NCI-H1417 (cell line): ENCODE measurements at regions not wholly inside any gene's neighbourhood (a gene's known extent, or its start where the extent isn't known, plus 50 kb on each side); places are given as distances from the start of the nearest gene placed in this dataset.
"Not testable (repeated sequence)": the region's sequence is repeated elsewhere in the genome, so short reads cannot be mapped to it uniquely, and the experiment has no call there.

Experiments used
- DNase-seq, 3 experiments: peaks; one replicate each; lab custom pipeline; 2025; lab: John Stamatoyannopoulos, UW

DNA sequence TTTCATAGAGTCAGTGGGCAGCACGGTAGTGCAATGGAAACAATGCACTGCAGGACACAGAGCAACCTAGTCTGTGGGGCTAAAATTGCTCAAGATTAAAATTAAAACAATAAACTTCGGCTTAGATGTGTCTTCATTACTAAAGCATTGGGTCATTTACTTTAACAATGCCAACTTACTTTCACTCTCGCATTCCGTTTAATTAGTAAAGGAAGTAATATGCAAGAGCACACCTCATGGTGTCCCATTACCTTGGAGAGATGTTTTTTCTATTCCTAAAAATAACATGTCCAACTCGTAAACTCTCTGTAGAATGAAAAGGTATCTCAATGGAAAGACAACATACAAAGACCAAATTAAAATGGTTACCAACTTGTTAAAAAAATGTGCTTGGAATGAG lies 738.4 kb downstream of the PCDH17 start:
- no peak for DNase-seq

DNA sequence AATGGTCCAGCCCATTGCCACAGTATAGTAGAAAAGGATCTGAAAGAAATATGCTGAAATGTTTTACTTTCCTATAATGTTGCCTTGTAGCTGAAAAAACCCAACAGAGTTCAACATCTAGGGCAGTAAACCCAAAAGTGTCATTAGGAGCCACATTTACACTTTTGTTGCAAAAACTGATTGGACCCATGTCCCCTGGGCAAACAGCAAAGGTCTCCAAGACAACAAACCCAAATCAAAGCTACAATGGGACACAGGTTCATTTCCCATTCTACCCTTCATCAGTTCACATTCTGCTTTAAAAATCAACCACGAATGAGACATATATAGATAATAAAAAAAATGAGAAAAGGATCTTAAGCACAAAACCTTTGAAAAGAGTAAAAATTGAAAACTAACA lies 744.8 kb downstream of the PCDH17 start:
- DNase-seq, result no peak

DNA sequence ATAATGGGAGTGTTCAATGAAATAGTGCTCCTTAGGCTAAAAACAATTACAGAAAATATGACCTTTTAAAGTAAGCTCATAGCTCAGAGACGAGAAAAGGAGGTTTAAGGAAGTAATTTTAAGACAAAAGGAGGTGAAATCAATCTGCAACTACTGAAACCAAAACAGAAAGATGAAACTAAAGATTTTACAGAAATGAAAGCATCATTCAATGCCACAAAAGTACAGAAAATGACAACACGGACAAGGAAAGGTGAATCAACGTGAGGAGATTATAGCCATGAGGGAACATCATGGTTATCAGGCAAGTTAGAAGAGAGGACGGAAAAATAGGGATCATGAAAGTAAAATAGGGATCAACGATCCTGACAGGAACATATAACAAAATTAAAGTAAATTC lies 745.2 kb downstream of the PCDH17 start:
- no peak for DNase-seq

DNA sequence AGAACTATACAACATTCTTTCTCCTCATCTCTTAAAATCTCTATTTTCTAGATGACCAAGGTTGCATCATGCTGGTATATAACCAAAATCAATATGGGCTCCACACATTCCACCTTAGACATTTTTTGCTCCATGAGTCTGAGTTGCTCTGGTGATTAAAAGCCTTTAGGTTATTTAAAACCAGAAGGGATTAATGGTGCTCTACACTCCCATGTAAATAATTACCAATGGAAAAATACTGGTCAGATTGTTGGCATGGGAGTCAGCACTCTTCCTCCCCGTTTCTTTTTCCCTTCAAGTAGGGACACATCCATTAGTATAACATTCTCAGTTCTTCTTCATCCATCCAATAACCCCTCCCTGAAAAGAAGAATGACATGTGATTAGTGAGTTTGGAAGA lies 747.7 kb downstream of the PCDH17 start:
- no peak for DNase-seq

DNA sequence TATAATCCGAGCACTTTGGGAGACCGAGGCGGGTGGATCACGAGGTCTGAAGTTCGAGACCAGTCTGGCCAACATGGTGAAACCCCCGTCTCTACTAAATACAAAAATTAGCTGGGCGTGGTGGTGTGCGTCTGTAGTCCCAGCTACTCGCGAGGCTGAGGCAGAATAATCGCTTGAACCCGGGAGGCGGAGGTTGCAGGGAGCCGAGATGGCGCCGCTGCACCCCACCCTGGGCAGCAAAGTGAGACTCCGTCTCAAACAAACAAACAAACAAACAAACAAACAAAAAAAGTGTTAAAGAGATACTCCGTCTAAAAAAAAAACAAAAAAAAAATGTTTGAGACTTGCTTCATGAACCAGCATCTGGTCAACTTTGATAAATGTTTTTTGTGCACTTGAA lies 753.8 kb downstream of the PCDH17 start:
- not testable (repeated sequence) for DNase-seq

DNA sequence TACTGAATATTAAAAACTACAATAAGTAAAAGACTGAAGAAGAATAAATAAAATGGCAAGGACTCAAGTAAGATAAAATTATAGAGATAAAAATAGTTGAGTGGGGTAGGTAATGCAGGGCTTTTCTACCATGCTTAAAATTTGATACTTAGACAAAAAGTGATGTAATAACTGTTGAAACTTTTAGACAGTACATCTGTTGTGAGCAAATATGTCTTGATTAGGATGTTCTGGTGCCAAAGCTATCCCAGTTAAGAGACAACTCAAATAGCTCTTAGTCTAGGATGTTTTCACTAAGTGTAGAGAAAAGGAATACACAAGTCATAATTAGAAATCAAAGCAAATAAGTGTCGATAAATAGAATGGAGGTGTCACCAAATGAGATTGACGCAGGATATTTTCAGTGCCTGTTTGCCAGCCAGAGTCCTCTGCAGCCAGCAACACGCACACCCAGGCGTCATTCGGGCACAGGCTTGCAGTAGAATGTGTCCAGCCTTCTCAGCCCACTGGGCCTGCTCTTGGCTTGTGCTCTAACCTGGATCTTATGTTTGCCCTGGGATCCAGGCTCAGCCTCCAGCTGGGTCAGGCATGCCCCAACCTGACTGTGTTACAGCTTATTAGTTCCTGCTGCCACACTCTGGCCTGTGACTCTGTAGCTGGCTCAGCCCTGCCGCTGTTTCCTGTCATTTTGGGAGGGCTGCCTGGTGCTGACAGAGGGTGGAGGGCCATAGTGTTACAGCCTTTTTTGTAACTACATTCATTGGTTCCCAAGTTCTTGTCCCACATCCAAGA lies 766.2 kb downstream of the PCDH17 start:
- DNase-seq, result no peak

DNA sequence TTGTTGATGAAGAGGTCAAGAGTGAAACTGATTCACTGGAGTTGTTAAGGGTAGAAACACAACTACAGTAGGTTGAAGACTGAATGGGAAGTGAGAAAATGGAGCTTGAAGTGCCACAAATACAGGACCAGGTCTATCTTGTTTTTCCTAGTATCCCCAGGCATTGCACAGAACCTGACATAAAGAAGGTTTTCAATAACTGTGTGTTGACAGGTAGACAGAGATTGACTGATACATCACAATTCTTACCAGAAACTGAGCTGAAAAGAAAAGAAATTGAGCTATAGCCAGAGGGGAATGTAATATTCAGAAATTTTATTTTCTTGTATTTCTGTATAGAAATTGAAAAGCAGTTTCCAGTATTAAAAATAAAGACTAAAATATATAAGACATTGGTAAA lies 767.7 kb downstream of the PCDH17 start:
- no peak for DNase-seq

DNA sequence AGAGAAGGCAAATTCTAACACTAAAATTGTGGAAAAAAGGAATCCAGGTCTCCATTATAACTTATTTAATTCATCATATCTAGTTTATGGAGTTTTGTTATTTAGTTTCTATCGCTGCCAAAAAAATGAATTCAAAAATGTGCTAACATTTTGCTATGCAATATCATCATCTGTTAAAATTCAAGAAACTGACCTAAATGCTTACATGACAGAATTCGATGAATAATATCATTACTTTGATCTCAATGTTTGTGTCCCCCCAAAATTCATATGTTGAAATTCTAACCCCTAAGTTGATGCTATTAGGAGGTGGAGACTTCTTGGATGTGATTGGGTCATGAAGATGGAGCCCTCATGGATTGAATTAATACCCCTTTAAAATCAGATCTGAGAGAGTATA lies 775.0 kb downstream of the PCDH17 start:
- DNase-seq, result no peak

DNA sequence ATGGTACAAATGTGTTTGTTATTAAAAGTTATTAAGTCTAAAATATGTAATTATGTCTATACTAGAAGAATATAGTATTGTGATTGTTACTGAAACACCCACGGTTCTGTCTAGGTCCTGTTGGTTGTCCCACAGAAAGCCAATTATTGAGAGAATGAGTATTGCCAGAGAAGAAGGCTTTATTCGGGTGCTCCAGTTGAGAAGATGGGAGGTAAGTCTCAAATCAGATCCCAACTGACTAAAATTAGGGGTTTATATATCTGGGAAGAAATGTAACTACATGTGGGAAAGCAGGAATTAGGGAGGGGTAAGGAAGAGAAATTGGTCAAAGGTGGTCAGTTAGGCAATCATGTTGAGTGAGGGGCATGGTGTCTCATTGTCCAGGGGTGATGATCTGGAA lies 798.4 kb downstream of the PCDH17 start:
- DNase-seq, result no peak

DNA sequence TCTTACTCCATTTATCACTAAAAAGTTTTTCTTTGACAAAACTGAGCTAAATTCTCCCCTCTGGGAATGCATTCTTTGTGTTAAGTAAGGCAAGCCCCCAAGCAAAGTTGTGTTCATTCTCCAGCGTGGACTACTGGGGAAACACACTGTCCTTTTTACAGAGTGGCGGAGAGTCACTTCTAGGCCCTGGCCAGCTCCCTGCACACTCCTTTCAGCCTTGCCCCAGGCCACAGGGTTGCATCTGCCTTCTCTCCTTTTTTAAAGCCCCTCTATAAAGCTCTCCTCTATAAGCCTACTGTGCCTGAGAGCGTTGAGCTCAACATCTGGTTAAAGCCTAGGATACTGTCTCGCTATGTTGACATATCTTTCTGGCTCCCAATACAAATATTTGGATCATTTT lies 803.4 kb downstream of the PCDH17 start:
- no peak for DNase-seq

DNA sequence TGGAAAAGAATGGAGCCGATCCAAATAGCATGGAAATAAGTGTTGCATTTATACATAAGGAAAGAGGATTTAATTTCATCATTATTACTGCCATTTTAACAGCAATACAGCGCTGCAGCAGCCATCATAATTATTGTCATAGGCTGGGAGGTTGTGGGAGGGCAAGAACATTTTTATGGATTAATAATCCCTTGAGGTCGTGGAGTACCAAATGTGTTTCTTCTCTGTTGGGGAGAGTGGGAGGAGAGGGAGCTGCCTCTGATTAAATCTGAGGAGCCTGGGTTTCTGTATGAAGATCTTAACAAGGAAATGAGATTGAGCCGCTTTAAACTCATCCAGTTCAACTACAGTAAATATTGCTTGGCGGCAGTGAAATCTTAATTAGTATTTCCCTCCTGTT lies 805.9 kb downstream of the PCDH17 start:
- no peak for DNase-seq

DNA sequence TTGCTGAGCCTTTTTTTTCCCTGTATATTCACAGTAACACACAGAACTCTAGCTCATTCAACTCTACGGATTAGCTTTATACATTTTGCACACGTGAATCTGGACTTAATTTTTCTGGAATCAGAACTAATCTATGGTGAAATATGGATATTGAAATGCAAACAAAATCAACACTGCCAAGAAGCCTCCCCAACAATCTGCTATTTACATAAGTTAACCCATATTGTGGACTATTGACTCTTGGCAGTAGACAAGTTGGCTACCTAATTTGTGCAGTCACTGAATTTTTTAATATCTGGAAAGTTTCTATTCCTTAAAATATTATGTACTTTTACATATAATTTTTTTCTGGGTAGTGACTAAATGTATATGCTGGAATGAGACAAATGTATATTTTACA lies 815.4 kb downstream of the PCDH17 start:
- DNase-seq, result no peak

DNA sequence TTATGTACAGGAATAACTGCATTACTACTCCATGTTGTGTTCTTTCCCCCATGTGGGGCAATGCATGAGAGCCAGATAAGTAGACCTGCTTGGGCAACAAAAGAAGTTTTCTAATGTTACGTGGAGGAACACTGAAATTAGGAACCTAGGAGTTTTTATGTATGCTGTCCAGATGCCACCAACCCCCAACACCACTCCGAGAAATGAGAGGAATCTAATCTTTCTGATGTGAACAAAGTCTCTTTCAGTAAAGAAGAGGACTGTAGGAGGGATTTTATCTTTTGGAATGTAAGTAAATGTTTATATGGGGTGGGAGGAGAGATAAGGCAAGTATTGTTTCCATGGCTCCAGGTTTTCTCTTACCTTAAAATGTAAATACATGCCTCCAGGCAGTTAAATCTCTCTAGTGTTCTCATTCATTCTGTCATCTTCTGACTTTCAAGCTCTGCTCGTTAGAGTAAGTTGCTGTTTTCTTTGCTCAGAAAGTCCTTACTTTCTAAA lies 820.6 kb downstream of the PCDH17 start:
- DNase-seq, result no peak

DNA sequence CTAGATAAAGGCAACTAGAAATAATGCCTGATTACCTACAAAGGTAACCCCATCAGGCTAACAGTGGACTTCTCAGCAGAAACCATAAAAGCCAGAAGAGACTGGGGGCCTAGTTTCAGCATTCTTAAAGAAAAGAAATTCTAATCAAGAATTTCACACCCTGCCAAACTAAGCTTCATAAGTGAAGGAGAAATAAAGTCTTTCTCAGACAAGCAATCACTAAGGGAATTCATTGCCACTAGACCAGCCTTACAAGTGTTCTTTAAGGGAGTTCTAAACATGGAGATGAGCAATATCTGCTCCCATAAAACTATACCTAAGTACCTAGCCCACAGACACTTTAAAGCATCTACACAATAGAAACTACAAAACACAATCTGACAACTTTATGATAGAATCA lies 823.5 kb downstream of the PCDH17 start:
- no peak for DNase-seq

DNA sequence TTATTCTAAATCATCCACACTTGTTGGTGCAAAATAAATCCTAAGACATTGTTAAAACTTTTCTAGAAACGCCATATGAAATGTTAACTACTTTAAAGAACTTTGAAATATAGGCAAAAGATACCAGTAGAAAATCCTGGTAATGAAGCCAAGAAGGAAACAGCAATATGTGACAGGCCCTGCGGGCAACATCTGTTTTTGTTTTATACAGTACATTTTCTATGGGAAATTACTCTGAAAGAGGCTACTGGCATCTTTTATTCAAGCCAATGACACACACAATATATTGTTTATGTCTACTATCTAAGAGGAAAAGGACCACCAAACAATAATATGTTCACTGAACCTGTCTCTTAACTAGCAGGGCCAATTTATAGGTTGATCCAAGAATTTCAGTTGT lies 829.7 kb downstream of the PCDH17 start:
- DNase-seq, result no peak

DNA sequence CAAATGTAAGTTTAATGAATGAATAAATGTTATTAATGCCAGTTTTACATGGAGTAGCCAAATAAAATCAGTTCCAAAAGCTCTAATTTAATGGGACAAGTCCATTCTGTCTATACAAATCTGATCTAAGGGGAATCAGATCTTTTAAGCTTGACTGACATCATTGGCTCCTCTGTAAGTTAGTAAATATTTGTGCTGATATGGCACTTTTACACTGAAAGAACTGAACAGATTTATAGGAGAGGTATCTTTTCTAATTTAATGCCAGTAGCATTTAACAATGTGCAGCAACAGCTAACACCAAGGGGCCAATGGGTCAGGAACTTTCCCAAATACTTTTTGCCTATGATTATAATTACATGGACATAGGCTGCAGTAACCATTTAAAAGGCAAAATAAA lies 832.3 kb downstream of the PCDH17 start:
- no peak for DNase-seq

DNA sequence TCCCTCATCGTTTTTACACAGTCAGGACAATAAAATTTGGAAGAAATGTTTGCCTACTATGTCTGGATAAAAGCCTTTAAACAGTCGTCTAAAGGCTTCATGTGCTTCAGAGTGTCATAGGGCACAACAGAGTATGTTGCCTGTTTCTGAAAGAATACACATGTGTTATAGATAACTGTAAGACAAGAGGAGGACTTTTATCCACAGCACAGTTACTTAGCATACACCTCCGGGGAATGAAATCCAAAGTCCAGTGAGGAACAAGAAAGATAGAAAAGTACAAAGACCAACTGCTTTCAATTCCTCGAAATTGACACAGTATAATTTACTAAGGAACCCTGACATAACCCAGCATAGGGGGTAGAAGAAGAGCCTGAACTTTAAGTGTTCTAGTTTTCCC lies 835.6 kb downstream of the PCDH17 start:
- DNase-seq, result no peak

DNA sequence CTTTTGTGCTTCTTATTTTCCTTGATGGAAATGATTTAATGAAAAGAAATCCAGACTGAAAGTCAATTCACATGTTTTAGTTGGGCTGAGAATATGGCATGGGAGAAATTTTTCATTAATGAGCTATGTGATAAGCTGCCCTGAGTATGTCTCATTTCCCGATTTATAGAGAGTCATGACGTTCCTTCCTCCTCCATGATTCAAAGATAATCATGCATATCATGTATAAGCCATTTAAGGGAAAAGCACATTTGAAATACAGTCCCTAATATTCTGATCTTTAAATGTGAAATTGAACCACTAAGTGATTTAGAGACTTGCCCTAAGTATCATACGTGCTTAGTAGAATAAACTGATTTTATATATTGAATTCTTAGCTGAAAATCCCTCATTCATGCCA lies 840.9 kb downstream of the PCDH17 start:
- no peak for DNase-seq

DNA sequence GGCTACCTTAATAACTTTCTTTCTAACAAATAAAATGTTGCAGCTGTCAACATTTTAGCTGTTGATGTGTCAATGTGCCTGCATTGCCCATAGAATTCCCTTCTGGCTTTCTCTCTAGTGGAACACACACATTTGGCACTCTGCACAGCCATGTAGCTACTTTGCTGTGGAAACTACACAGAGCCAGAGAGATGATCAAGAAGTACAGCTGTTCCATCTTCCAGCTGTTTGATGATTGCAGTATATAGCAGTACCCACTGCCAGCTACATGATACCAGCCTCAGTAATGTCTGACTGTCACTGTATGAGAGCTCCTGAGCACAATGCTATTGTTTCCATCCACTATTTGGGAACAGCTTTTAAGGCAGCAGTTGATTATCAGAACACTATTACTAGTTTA lies 843.0 kb downstream of the PCDH17 start:
- DNase-seq, result no peak

DNA sequence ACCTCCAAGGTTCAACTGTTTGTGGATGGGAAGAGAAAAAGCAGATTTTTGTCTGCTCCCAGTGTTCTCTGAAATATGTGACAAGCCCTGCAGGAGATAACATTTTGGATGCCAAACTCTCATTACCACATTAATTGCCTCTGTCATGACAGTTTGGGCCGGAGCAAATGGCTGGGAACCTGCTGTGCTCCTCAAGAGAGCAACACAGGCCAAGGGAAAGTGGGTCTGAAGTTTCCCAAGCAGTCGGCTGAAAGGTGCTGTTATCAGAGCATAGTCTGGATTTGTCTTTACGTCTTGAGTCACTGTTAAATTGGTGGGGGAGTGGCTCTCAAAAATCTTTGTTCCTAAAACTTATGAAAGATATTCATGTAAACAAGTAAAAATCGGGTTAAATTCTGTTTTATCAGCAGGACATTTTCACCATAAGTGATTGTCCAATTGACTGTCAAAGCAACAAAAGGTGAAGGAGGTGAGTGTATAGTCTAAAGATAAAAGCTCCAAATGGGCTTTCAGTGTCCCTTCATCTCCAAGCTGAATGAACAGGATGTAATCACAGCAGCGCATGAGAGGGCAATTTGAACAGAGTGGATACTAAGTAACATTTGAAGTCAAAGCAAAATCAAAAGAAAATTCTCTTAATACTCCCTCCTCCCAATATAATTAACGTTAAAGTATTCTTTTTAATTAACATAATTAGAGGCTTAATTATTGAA lies 844.8 kb downstream of the PCDH17 start:
- DNase-seq, result peak in 2 of 3 experiments; percentile 48 to 88

DNA sequence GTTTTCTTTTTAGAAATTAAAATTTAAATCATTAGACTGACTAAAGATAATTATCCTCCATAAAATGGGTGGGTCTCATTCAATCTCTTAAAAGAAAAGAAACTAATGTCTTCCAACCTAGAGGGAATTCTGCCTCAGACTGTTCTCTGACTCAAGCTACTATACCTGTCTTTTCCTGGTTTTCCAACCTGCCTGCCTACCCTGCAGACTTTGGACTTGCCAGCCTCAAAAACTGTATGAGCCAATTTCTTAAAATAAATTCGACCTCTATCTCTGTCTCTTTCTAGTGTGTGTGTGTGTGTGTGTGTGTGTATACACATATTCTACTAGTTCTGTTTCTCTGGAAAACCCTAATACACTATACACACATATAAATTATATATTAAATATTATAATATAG lies 847.3 kb downstream of the PCDH17 start:
- no peak for DNase-seq

DNA sequence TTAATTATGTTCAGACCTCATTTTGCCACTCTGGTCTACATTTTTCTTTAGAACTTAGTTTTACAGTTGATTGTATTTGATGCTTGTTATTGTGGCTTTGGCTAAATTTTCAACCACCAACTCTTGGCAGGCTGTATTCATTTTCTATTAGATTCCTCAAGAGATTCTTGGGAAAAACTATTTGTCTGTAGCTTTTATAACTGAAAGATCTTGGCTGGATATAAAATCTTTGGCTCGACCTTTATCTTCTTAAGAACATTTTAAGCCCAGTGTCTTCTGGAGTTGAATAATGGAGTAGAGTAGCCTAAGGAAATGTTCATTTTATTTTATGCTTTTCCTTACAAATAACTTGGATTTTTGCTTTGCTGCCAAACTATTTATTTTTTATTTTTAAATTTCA lies 848.5 kb downstream of the PCDH17 start:
- no peak for DNase-seq

DNA sequence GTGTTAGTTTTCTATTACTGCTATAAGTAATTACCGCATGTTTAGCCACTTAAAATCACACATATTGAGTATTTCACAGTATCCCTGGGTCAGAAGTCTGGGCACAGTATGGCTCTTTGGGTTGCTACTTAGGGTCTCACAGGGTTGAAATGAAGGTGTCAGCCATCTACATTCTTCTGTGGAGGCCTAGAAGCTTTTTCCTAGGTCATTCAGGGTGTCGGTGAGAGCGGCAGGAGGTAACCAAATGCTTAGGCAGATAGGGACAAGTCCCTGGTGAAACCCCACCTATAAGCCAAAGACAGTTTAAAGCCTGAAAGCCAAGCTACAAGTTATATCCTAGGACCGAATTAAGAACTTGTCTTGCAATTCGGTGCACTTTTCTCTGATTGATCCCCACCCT lies 856.7 kb downstream of the PCDH17 start:
- no peak for DNase-seq

DNA sequence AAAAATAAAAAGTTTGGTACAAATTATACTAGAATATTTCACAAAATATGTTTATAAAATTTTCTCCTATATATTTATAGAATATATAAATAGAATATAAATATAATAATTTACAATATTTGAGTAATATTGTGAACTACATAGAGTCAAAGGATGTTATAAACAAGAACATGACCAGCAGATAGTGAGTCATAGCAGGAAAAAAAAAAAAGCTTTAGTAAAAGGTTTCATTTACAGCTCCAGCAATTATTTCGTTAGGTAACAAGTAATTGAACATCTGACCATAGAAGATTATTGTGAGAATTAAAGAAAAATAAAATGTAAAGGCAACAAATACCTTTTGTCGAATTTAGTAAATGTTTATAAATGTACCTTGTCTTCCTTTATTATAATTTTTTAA lies 864.1 kb downstream of the PCDH17 start:
- DNase-seq, result no peak
